HAP-1 (cell line): ENCODE measurements at regions not wholly inside any gene's neighbourhood (a gene's known extent, or its start where the extent isn't known, plus 50 kb on each side); places are given as distances from the start of the nearest gene placed in this dataset.

ENCODE experiments used
- DNase-seq, 2 experiments: peaks; one replicate each; pipeline ENCODE4 v3.0.0-alpha.2; 2016 to 2020; ENCODE audit warnings: low spot score in 2 of 2
- H3K27me3 ChIP-seq: fragments of 250-450 bp; sonication (Bioruptor Pico); 2 replicates; pipeline ENCODE4 v1.5.1; 2020; ENCODE audit warnings: low read depth, mild to moderate bottlenecking, moderate library complexity
- H3K36me3 ChIP-seq: fragments of 250-450 bp; sonication (Bioruptor Pico); replicated peaks from 2 replicates; pipeline ENCODE4 v1.5.1; 2020; ENCODE audit warnings: mild to moderate bottlenecking
- H3K4me1 ChIP-seq: fragments of 250-450 bp; sonication (Bioruptor Pico); 2 replicates; pipeline ENCODE4 v1.5.1; 2020; ENCODE audit warnings: mild to moderate bottlenecking
- H3K4me3 ChIP-seq: fragments of 250-450 bp; sonication (Bioruptor Pico); 2 replicates; pipeline ENCODE4 v1.5.1; 2020; ENCODE audit warnings: mild to moderate bottlenecking, moderate library complexity
- H3K9me3 ChIP-seq: fragments of 250-450 bp; sonication (Bioruptor Pico); 2 replicates; pipeline ENCODE4 v1.5.1; 2020; ENCODE audit warnings: mild to moderate bottlenecking, moderate library complexity
- in situ Hi-C: fragments of 300-500 bp; cut with MboI; formaldehyde crosslinking; loops from 3 replicates; pipeline ENCODE4 v1.14.3; 2020; ENCODE audit warnings: low sequenced_read_pairs, inconsistent platforms, mixed read lengths

GRCh38 chr11:104219096-104219495 is 55.1 kb upstream of the PDGFD start:
- H3K27me3 ChIP-seq = no peaks in the 10 kb centered on the region
- no peak for DNase-seq
- no peaks in the 10 kb centered on the region for H3K4me1 ChIP-seq
- H3K9me3 ChIP-seq = no peaks in the 10 kb centered on the region
- in situ Hi-C loops = no loop called here
- H3K36me3 ChIP-seq = no peaks in the 10 kb centered on the region
- H3K4me3 ChIP-seq = no peak overlapping the region

GRCh38 chr11:104214517-104214916 is 50.6 kb upstream of the PDGFD start:
- in situ Hi-C loops = no loop called here

More at GRCh38 chr11:104214517-104214916, 50.6 kb upstream of the PDGFD start:
- no peaks in the 10 kb centered on the region for H3K27me3 ChIP-seq
- no peaks in the 10 kb centered on the region for H3K9me3 ChIP-seq
- no peaks in the 10 kb centered on the region for H3K36me3 ChIP-seq
- DNase-seq = no peak
- H3K4me3 ChIP-seq = no peak overlapping the region
- H3K4me1 ChIP-seq = no peaks in the 10 kb centered on the region
